Stimulated activated CD8-positive, alpha-beta memory T cell treated with anti-CD3 and anti-CD28 coated beads, Interleukin-4, amount 100 ng/mL, for 48 hours (primary cell): ENCODE measurements at regions not wholly inside any gene's neighbourhood (a gene's known extent, or its start where the extent isn't known, plus 50 kb on each side); places are given as distances from the start of the nearest gene placed in this dataset.

Experiments used
- DNase-seq: peaks from one replicate; pipeline ENCODE4 v3.0.0-alpha.2; 2020

GRCh38 chr16:77668201-77668600 lies 54.1 kb upstream of the NUDT7 start:
- no peak for DNase-seq

DNA sequence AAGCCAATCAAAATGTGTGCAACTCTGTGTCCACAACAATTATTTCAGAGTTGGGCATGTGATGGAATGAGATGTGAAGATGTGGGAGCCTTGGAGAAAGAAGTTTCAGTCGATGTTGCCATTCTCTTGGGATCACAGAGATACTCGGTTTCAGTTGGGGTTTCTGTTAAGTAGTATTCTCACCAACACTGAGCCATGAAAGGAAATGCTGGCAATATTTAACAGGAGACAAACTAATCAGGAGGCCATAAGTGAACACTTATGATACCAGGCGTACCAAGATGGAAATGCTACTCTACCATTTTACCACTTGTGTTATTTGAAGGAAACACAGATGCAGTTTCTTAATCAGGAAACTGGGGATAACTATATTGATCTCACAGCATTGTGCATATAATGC lies 53.3 kb upstream of the NUDT7 start:
- no peak for DNase-seq
